Keratinocyte (primary cell): ENCODE measurements at regions not wholly inside any gene's neighbourhood (a gene's known extent, or its start where the extent isn't known, plus 50 kb on each side); places are given as distances from the start of the nearest gene placed in this dataset.

Experiments
- DNase-seq: peaks from one replicate; pipeline ENCODE4 v3.0.0-alpha.2; 2011; ENCODE audit warnings: low read depth, missing footprints, low spot score
- FAIRE-seq: peaks from 2 replicates; lab custom pipeline; 2011; peaks lifted over from hg19 to GRCh38; lab: Jason Lieb, UNC
- H2AFZ ChIP-seq: 2 replicates; pipeline ENCODE4 v1.6.0; 2012; ENCODE audit warnings: low read length, control low read depth, inconsistent platforms; ENCODE audit not compliant: control insufficient read depth
- H3K27ac ChIP-seq: 2 replicates; pipeline ENCODE4 v1.5.1; 2011; ENCODE audit warnings: low read length; ENCODE audit not compliant: control insufficient read depth, insufficient read depth
- H3K27me3 ChIP-seq: 3 replicates; pipeline ENCODE4 v1.6.0; 2011; ENCODE audit warnings: low read length; ENCODE audit not compliant: control insufficient read depth, insufficient read depth; ENCODE audit errors: extremely low read depth
- H3K36me3 ChIP-seq, 2 experiments: 2 replicates in 1 of 2; 3 replicates in 1 of 2; pipeline ENCODE4 v1.5.1; 2011; ENCODE audit warnings: low read length in 2 of 2, mild to moderate bottlenecking in 1 of 2; ENCODE audit not compliant: control insufficient read depth in 2 of 2, insufficient read depth in 2 of 2; ENCODE audit errors: extremely low read depth in 1 of 2
- H3K4me1 ChIP-seq: 3 replicates; pipeline ENCODE4 v1.5.1; 2011; ENCODE audit warnings: low read length; ENCODE audit not compliant: control insufficient read depth, insufficient read depth; ENCODE audit errors: extremely low read depth
- H3K4me2 ChIP-seq: 3 replicates; pipeline ENCODE4 v1.6.0; 2011; ENCODE audit warnings: low read depth, low read length; ENCODE audit not compliant: control insufficient read depth, insufficient read depth; ENCODE audit errors: extremely low read depth
- H3K4me3 ChIP-seq, 3 experiments: fragments of 200-600 bp in 1 of 3; sonication (generic) in 1 of 3; 2 replicates in 2 of 3; 3 replicates in 1 of 3; pipeline ENCODE4 v1.5.1; 2011 to 2016; ENCODE audit warnings: low read length in 3 of 3, mild to moderate bottlenecking in 3 of 3, control low read depth in 2 of 3, inconsistent platforms in 1 of 3, low read depth in 1 of 3, mixed read lengths in 1 of 3, mixed run types in 1 of 3, moderate library complexity in 1 of 3; ENCODE audit not compliant: control insufficient read depth in 2 of 3, insufficient read depth in 2 of 3; ENCODE audit errors: extremely low read depth in 1 of 3
- H3K79me2 ChIP-seq: 2 replicates; pipeline ENCODE4 v1.6.0; 2012; ENCODE audit warnings: low read length; ENCODE audit not compliant: control insufficient read depth, insufficient read depth
- H3K9ac ChIP-seq: 3 replicates; pipeline ENCODE4 v1.6.0; 2011; ENCODE audit warnings: low read length; ENCODE audit not compliant: control insufficient read depth, insufficient read depth; ENCODE audit errors: extremely low read depth
- H3K9me1 ChIP-seq: 3 replicates; pipeline ENCODE4 v1.6.0; 2011; ENCODE audit warnings: low read length; ENCODE audit not compliant: control insufficient read depth, insufficient read depth; ENCODE audit errors: extremely low read depth
- H3K9me3 ChIP-seq: 2 replicates; pipeline ENCODE4 v1.5.1; 2012; ENCODE audit warnings: low read depth, low read length; ENCODE audit not compliant: control insufficient read depth
- H4K20me1 ChIP-seq: 3 replicates; pipeline ENCODE4 v1.6.0; 2011; ENCODE audit warnings: low read length; ENCODE audit not compliant: control insufficient read depth, insufficient read depth; ENCODE audit errors: extremely low read depth
- CTCF ChIP-seq, 3 experiments: IDR thresholded peaks in 1 of 3; conservative IDR thresholded peaks in 1 of 3; optimal IDR thresholded peaks in 1 of 3; 2 replicates in 2 of 3; 3 replicates in 1 of 3; pipeline versions ENCODE3 to v1.5.1; 2011; ENCODE audit warnings: low read length in 3 of 3, mild to moderate bottlenecking in 3 of 3, moderate library complexity in 2 of 3, control low read depth in 1 of 3, inconsistent platforms in 1 of 3; ENCODE audit not compliant: insufficient read depth in 2 of 3; ENCODE audit errors: extremely low read depth in 1 of 3
- EZH2 ChIP-seq: IDR thresholded peaks from one replicate; pipeline ENCODE4 v1.6.1; 2012; ENCODE audit warnings: inconsistent platforms, mild to moderate bottlenecking, low read length, moderate library complexity
- dilution Hi-C: fragments of 300-500 bp; cut with MboI; formaldehyde crosslinking; loops from one replicate; pipeline ENCODE4 v1.7.0; 2020; ENCODE audit warnings: low sequenced_read_pairs; ENCODE audit not compliant: extremely low pct_ligation_motif_present

GRCh38 chr10:112045938-112046337, 137.6 kb downstream of the GPAM start:
- Histone ChIP-seq H2AFZ (no peak overlapping the region), H3K9me1 (no peaks in the 10 kb centered on the region), H3K4me1 (no peaks in the 10 kb centered on the region), H3K4me3 (no peak overlapping the region), H3K9me3 (no peaks in the 10 kb centered on the region), H3K27me3 (no peaks in the 10 kb centered on the region), H3K9ac (no peak overlapping the region), H3K4me2 (no peak overlapping the region), H3K36me3 (no peaks in the 10 kb centered on the region), H4K20me1 (no peaks in the 10 kb centered on the region), H3K27ac (no peak overlapping the region), H3K79me2 (no peaks in the 10 kb centered on the region)
- DNase-seq (no peak), FAIRE-seq (no peak)
- TF ChIP-seq EZH2: no peak
- TF ChIP-seq CTCF (optimal IDR thresholded peaks at IDR 0.05 in 1 of 3, IDR thresholded peaks at IDR 0.05 in 1 of 3, conservative IDR thresholded peaks at IDR 0.05 in 1 of 3; ENCODE audit: extremely low read depth in 1 of 3, insufficient read depth in 2 of 3, low read length in 3 of 3): no peak
- dilution Hi-C loops: no loop called here

GRCh38 chr10:112047674-112048073, 135.9 kb downstream of the GPAM start:
- H3K4me1 ChIP-seq: peaks cover 6% of the 10 kb centered on the region
- dilution Hi-C loops: no loop called here

More at GRCh38 chr10:112047674-112048073, 135.9 kb downstream of the GPAM start:
- DNase-seq (no peak), FAIRE-seq (no peak)
- Histone ChIP-seq H3K9me3 (no peaks in the 10 kb centered on the region), H3K9me1 (no peaks in the 10 kb centered on the region), H3K27ac (no peak overlapping the region), H3K36me3 (no peaks in the 10 kb centered on the region), H3K4me3 (no peak overlapping the region), H3K27me3 (no peaks in the 10 kb centered on the region), H3K79me2 (no peaks in the 10 kb centered on the region), H4K20me1 (no peaks in the 10 kb centered on the region), H3K4me2 (no peak overlapping the region), H3K9ac (no peak overlapping the region), H2AFZ (no peak overlapping the region)
- TF ChIP-seq CTCF (optimal IDR thresholded peaks at IDR 0.05 in 1 of 3, IDR thresholded peaks at IDR 0.05 in 1 of 3, conservative IDR thresholded peaks at IDR 0.05 in 1 of 3; ENCODE audit: extremely low read depth in 1 of 3, insufficient read depth in 2 of 3, low read length in 3 of 3): no peak
- TF ChIP-seq EZH2: no peak
